Caco-2 (cell line): ENCODE measurements at regions not wholly inside any gene's neighbourhood (a gene's known extent, or its start where the extent isn't known, plus 50 kb on each side); places are given as distances from the start of the nearest gene placed in this dataset.

Experiments
- BruUV-seq: library from RNA; stranded (reverse); fragments of 400-500 nt; replicated peaks from 2 replicates; lab custom pipeline; 2021; lab: Mats Ljungman, UMichigan
- CTCF ChIA-PET: fragments of 300-600 bp; sonication (Branson Sonifier 250); formaldehyde crosslinking; loops from one replicate; lab custom pipeline; 2022; ENCODE audit warnings: antibody characterized with exemption; lab: Charles Lee
- POLR2A ChIA-PET: fragments of 300-600 bp; sonication (Branson Sonifier 250); formaldehyde crosslinking; loops from one replicate; lab custom pipeline; 2022; ENCODE audit warnings: antibody characterized with exemption; lab: Charles Lee
- DNase-seq, 2 experiments: peaks; one replicate each; pipeline versions ENCODE4 v3.0.0 to v3.0.0-alpha.2; 2020 to 2022
- H3K27me3 ChIP-seq: replicated peaks from 2 replicates; pipeline ENCODE4 v1.6.0; 2011; ENCODE audit warnings: low read length; ENCODE audit not compliant: control insufficient read depth, insufficient read depth
- H3K36me3 ChIP-seq: 2 replicates; pipeline ENCODE4 v1.5.1; 2011; ENCODE audit warnings: low read length; ENCODE audit not compliant: control insufficient read depth, insufficient read depth
- H3K4me1 ChIP-seq: fragments of 250-450 bp; sonication (Bioruptor Pico); 2 replicates; pipeline ENCODE4 v1.5.1; 2020; ENCODE audit warnings: mild to moderate bottlenecking
- H3K4me3 ChIP-seq: 2 replicates; pipeline ENCODE4 v1.5.1; 2011; ENCODE audit warnings: low read depth, mild to moderate bottlenecking, control low read depth, low read length
- H3K9me3 ChIP-seq: fragments of 250-450 bp; sonication (Bioruptor Pico); 2 replicates; pipeline ENCODE4 v1.5.1; 2020; ENCODE audit warnings: mild to moderate bottlenecking, moderate library complexity
- H3K27ac Mint-ChIP-seq: one replicate; pipeline ENCODE4 v1.8.0; 2022; ENCODE audit warnings: mixed read lengths; ENCODE audit not compliant: unreplicated experiment
- H3K27me3 Mint-ChIP-seq: one replicate; pipeline ENCODE4 v1.8.0; 2022; ENCODE audit warnings: mixed read lengths; ENCODE audit not compliant: insufficient read depth, unreplicated experiment
- H3K36me3 Mint-ChIP-seq: one replicate; pipeline ENCODE4 v1.8.0; 2022; ENCODE audit warnings: mild to moderate bottlenecking, mixed read lengths; ENCODE audit not compliant: insufficient read depth, unreplicated experiment
- H3K4me1 Mint-ChIP-seq: one replicate; pipeline ENCODE4 v1.8.0; 2022; ENCODE audit warnings: low read depth, mixed read lengths; ENCODE audit not compliant: unreplicated experiment
- H3K4me3 Mint-ChIP-seq: one replicate; pipeline ENCODE4 v1.8.0; 2022; ENCODE audit warnings: mild to moderate bottlenecking, moderate library complexity, mixed read lengths; ENCODE audit not compliant: unreplicated experiment
- H3K9me3 Mint-ChIP-seq: one replicate; pipeline ENCODE4 v1.8.0; 2022; ENCODE audit warnings: mixed read lengths; ENCODE audit not compliant: unreplicated experiment
- CTCF ChIP-seq, 2 experiments: fragments of 200-600 bp in 1 of 2; IDR thresholded peaks; 1 replicate in 1 of 2; 2 replicates in 1 of 2; pipeline versions ENCODE4 v1.5.1 to v1.8.0; 2011 to 2022; ENCODE audit warnings: antibody characterized with exemption in 1 of 2, control low read depth in 1 of 2, inconsistent platforms in 1 of 2, low read depth in 1 of 2, low read length in 1 of 2, mild to moderate bottlenecking in 1 of 2, moderate library complexity in 1 of 2; ENCODE audit not compliant: insufficient read depth in 1 of 2, severe bottlenecking in 1 of 2, unreplicated experiment in 1 of 2
- intact Hi-C: fragments of 100-400 bp; cut with micrococcal nuclease; formaldehyde crosslinking; loops from one replicate; pipeline ENCODE4 v1.10.0; 2022; ENCODE audit not compliant: unreplicated experiment

- TF ChIP-seq CTCF (IDR thresholded peaks at IDR 0.05; ENCODE audit: insufficient read depth in 1 of 2, low read depth in 1 of 2, low read length in 1 of 2, severe bottlenecking in 1 of 2, unreplicated experiment in 1 of 2), result no peak
- POLR2A ChIA-PET, result no interaction called here
- no peaks in the 10 kb centered on the region for H3K9me3 ChIP-seq
Measured at GRCh38 chr3:176354843-176355242, 842.4 kb downstream of the TBL1XR1 start.

GRCh38 chr3:176352716-176353334, 844.5 kb downstream of the TBL1XR1 start:
- POLR2A ChIA-PET, result no interaction called here
- DNase-seq, result no peak
- H3K4me3 Mint-ChIP-seq, result no peak overlapping the region

More at GRCh38 chr3:176354843-176355242, 842.4 kb downstream of the TBL1XR1 start:
- CTCF ChIA-PET, result no interaction called here
- intact Hi-C loops, result no loop called here
- Histone ChIP-seq H3K27me3 (no peaks in the 10 kb centered on the region), H3K4me1 (no peaks in the 10 kb centered on the region), H3K36me3 (no peaks in the 10 kb centered on the region), H3K4me3 (no peak overlapping the region)
- H3K27me3 Mint-ChIP-seq, result no peaks in the 10 kb centered on the region
- no peaks in the 10 kb centered on the region for H3K4me1 Mint-ChIP-seq
- BruUV-seq, result no TSS peak
- H3K9me3 Mint-ChIP-seq, result no peaks in the 10 kb centered on the region
- no peak overlapping the region for H3K27ac Mint-ChIP-seq
- H3K4me3 Mint-ChIP-seq, result no peak overlapping the region
- H3K36me3 Mint-ChIP-seq, result no peaks in the 10 kb centered on the region
- DNase-seq, result no peak

GRCh38 chr3:176351408-176351807, 845.9 kb downstream of the TBL1XR1 start:
- CTCF ChIA-PET, result no interaction called here
- H3K36me3 ChIP-seq, result no peaks in the 10 kb centered on the region
- Mint-ChIP-seq H3K4me3 (no peak overlapping the region), H3K4me1 (no peaks in the 10 kb centered on the region), H3K27ac (no peak overlapping the region), H3K9me3 (no peaks in the 10 kb centered on the region), H3K36me3 (no peaks in the 10 kb centered on the region), H3K27me3 (no peaks in the 10 kb centered on the region)
- H3K4me1 ChIP-seq, result no peaks in the 10 kb centered on the region
- no peaks in the 10 kb centered on the region for H3K9me3 ChIP-seq
- intact Hi-C loops, result no loop called here
- POLR2A ChIA-PET, result no interaction called here
- no peak for DNase-seq
- no peaks in the 10 kb centered on the region for H3K27me3 ChIP-seq
- no peak overlapping the region for H3K4me3 ChIP-seq
- BruUV-seq, result no TSS peak
- TF ChIP-seq CTCF (IDR thresholded peaks at IDR 0.05; ENCODE audit: insufficient read depth in 1 of 2, low read depth in 1 of 2, low read length in 1 of 2, severe bottlenecking in 1 of 2, unreplicated experiment in 1 of 2), result no peak

More at GRCh38 chr3:176352716-176353334, 844.5 kb downstream of the TBL1XR1 start:
- Mint-ChIP-seq H3K27me3 (no peaks in the 10 kb centered on the region), H3K9me3 (no peaks in the 10 kb centered on the region), H3K36me3 (no peaks in the 10 kb centered on the region), H3K27ac (no peak overlapping the region), H3K4me1 (no peaks in the 10 kb centered on the region)
- H3K27me3 ChIP-seq, result no peaks in the 10 kb centered on the region
- CTCF ChIA-PET, result no interaction called here
- BruUV-seq, result no TSS peak
- H3K9me3 ChIP-seq, result no peaks in the 10 kb centered on the region
- no peak for TF ChIP-seq CTCF (IDR thresholded peaks at IDR 0.05; ENCODE audit: insufficient read depth in 1 of 2, low read depth in 1 of 2, low read length in 1 of 2, severe bottlenecking in 1 of 2, unreplicated experiment in 1 of 2)
- intact Hi-C loops, result no loop called here
- no peaks in the 10 kb centered on the region for H3K36me3 ChIP-seq
- no peaks in the 10 kb centered on the region for H3K4me1 ChIP-seq
- no peak overlapping the region for H3K4me3 ChIP-seq
